GM18505 (cell line): ENCODE measurements at regions not wholly inside any gene's neighbourhood (a gene's known extent, or its start where the extent isn't known, plus 50 kb on each side); places are given as distances from the start of the nearest gene placed in this dataset.
A peak's percentile ranks its signal among the peaks of the same experiment; 100 is the strongest.
"Not testable (repeated sequence)": the region's sequence is repeated elsewhere in the genome, so short reads cannot be mapped to it uniquely, and the experiment has no call there.

Source experiments
- ATAC-seq: cut with Tn5 transposase; IDR thresholded peaks from one replicate; pipeline ENCODE4 v1.9.1; 2021; ENCODE audit not compliant: unreplicated experiment

GRCh38 chr22:15772337-15772736, 82.5 kb downstream of the POTEH start:
- not testable (repeated sequence) for ATAC-seq

- not testable (repeated sequence) for ATAC-seq
These were observed 85.3 kb downstream of the POTEH start for GRCh38 chr22:15775118-15775517.

DNA sequence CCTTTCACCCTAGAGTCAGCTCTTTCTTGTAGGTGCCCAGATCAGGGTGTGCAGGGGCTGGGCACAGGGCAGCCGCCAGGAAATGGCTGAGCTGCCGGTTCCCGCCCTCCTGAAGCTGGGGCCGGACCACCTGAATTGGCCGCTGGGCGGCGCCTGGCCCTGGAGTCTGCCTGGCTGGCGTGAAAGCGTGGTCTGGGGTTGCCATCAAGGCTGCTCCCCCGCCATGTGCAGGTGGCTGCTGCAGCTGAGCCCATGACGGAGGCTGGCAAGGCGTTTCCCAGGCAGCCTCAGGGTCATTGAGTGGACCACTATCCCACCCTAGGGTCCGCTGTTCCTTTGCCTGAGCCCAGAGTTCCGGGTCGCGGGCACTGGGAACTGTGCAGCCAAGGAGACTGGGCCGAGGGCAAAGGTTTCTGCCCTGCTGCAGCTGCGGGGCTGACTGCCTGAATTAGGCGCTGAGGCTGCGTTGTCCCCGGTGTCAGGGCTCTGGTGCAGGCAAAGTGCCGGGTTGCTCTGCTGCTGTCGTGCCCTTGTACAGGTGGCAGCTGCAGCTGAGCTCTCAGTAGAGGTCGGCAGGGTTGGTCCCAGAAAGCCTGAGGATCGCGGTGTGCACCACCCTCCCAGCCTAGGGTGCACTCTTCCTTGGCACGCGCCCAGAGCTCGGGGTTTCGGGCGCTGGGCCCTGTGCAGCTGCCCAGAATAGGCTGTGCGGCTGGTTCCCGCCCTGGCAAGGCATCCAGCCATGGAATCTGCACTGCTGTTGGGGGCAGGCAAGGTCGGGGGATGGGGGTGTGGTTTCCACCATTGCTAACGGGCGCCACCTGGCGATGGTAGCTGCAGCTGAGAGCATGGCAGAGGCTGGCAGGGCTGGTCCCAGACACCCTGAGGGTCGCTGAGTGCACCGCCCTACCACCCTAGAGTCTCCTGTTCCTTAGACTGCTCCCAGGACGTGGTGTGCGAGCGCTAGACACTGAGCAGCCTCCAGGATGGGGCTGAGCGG, 86.1 kb downstream of the POTEH start:
- ATAC-seq: not testable (repeated sequence)

DNA sequence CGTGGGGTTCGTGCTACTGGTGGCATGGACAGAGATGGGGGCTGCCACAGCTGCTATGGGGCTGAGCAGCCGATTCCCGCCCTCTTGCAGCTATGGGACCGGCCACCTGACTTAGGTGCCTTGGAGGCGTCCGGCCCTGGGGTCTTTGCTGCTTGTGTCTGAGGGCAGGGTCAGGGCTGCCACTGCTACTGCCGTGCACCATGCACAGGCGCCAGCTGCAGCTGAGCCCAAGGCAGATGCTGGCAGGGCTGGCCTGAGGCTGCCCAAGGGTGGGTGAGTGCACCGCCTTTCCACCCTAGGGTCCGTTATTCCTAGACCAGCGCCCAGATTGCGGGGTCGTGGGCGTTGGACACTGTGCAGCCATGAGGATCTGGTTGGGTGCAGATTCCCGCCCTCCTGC, 86.9 kb downstream of the POTEH start:
- ATAC-seq: not testable (repeated sequence)

DNA sequence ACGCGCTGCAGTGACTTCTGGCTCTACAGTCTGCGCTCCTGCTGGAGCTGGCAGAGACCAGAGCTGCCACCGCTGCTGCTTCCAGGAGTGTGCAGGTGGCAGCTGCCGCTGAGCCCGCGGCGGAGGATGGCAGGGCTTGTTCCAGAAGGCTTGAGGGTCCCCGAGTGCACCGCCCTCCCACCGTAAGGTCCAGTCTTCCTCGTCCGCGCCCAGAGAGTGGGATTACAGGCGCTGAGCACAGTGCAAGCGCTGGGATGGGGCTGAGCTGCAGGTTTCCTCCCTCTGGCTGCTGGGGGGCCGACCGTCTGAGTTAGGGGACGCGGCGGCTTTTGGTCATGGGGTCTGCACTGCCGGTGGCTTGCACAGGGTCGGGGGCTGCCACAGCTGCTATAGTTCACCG, 87.3 kb downstream of the POTEH start:
- not testable (repeated sequence) for ATAC-seq

GRCh38 chr22:15777557-15777956, 87.7 kb downstream of the POTEH start:
- ATAC-seq: not testable (repeated sequence)

- ATAC-seq: not testable (repeated sequence)
These were observed 88.5 kb downstream of the POTEH start for GRCh38 chr22:15778366-15778765.

DNA sequence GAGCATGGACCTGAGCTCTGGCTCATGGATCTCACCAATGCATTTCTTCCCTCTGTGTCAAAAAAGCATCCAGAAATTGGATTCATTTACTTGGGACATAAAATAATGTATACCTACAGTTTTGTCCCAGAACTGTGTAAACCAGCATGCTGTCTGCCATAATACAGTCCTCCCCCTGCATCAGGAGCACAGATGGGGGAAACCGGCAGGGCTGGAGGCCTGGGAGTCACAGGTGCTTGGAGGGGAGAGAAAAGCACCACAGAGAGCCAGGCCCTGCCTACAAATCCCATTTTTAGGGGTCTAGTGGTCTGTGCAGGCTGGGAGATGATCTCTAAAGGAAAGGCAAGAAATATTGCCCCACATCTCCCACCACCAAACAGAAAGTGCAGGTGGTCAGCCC, 91.8 kb downstream of the POTEH start:
- not testable (repeated sequence) for ATAC-seq

- ATAC-seq: not testable (repeated sequence)
These were observed 93.1 kb downstream of the POTEH start for GRCh38 chr22:15782933-15783332.

DNA sequence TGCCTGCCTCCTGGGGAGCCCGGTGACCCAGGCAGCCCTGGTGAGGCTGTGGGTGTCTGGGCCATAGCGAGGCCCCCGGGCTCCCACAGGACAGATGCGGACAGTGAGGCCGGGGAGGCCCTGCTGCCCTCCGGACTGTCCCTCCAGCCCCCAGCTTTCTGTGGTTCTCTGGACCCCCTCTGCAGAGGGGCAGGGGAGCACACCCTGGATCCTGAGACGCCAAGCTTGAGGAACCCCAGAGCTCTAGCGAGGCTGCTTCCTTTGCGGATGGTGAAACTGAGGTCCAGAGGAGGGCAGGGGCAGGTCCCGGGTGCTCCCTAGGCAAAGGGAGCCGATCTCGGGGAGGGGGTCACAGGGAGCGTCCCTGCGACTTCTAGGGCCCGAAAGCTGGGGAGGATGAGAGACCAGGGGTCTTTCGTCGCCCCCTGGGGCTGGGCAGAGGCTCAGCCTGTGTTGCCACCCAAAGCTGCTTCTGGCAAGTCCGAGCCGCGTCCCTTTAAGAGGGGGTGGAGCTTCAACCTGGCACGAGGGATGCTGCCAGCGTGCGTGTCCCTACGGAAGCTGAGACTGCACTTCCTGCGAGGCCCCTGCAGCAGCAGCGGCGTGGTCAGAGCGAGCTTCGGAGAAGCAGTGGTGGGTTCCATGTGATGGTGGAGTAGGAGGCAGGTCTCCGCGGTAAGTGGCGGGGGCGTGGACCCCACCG, 94.7 kb downstream of the POTEH start:
- not testable (repeated sequence) for ATAC-seq

- not testable (repeated sequence) for ATAC-seq
These were observed 97.3 kb downstream of the POTEH start for GRCh38 chr22:15786942-15787733.

DNA sequence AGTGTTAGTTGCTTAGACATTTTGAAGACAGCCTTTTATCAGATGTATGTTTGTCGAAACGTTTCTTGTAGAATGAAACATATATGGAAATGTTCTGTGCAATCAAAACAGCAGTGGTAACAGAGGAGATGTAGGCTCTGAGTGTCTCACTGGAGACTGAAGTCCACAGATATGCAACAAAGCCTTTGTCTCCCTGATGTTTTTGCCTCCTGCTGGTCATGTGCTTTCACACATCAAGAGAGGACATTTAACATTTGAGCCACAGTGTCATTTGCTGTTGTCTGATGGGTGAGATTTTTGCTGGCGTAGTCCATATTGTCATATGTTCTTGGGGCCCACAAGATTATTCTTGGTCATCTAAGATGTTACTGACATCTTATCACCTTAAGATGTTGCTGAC, 101.7 kb downstream of the POTEH start:
- ATAC-seq: not testable (repeated sequence)

GRCh38 chr22:15799935-15800334, 110.1 kb downstream of the POTEH start:
- ATAC-seq: not testable (repeated sequence)

DNA sequence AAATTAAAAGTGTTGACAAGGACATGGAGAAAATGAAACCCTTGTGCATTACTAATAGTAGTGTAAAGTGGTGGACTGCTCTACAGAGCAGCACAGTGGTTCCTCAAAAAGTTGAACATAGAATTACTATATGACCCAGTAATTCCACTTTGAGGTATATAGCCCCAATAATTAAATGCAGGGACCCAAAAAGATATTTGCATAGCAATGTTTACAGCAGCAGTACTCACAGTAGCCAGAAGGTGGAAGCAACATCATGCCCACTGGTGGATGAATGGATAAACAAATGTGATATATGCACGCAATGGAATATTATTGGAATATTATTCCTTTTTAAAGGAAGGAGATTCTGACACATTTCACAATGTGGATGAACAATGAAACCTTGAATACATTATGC, 121.3 kb downstream of the POTEH start:
- ATAC-seq: peak; percentile 58

DNA sequence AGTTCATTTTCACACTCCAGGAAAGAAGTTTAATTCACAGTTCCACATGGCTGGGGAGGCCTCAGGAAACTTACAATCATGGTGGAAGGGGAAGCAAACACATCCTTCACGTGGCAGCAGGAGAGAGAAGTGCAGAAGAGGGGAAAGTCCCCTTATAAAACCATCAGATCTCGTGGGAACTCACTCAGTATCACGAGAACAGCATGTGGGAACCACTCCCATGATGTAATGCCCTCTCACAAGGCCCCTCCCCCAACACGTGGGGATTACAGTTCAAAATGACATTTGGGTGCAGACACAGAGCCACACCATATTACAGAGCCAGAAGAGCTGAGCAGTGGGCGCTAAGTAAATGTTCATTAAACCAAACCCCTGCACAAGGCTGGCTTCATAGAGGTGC, 126.0 kb downstream of the POTEH start:
- not testable (repeated sequence) for ATAC-seq

- ATAC-seq: not testable (repeated sequence)
These were observed 126.6 kb downstream of the POTEH start for GRCh38 chr22:15816470-15816869.

- not testable (repeated sequence) for ATAC-seq
These were observed 127.4 kb downstream of the POTEH start for GRCh38 chr22:15817264-15817663.

DNA sequence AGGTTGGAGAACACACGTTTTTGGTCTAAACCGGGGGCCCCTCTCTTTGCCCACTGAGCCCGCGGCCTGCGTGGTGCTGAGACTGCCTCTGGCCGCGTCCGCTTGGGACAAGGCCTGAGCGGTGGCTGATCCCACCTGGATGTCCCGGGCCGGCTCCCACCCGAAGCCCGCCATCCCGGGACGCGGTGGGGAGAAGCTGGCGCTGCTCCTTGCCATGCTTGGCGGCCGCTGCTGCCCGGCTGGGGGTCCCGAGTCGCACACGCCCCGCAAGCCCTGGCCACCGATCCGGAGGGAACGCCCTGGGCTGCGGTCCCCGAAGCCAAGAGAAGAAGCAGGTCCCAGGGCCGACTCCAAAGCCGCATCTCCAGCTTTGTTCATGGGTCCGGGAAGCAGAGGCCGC, 130.1 kb downstream of the POTEH start:
- not testable (repeated sequence) for ATAC-seq

DNA sequence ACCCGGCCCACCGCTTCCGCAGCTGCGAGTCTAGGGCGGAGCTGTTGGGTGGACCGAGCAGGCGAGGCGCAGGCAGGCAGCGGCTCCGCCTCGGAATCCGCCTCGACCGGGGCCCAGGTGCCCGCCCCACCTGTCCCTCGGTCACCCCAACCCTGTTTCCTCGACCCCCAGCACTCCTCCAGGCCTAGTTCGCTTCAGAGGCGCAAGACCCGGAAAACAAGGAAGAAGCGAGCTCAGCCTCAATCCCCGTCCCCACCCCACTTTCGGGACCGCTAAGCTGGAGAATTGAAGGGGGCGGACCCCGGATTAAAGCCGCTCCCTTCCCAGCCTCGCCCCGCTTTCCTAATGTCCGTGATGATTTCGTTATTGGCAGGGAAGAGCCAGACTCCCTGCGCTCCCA, 131.3 kb downstream of the POTEH start:
- ATAC-seq: not testable (repeated sequence)

- ATAC-seq: not testable (repeated sequence)
These were observed 132.2 kb downstream of the POTEH start for GRCh38 chr22:15822001-15822400.

DNA sequence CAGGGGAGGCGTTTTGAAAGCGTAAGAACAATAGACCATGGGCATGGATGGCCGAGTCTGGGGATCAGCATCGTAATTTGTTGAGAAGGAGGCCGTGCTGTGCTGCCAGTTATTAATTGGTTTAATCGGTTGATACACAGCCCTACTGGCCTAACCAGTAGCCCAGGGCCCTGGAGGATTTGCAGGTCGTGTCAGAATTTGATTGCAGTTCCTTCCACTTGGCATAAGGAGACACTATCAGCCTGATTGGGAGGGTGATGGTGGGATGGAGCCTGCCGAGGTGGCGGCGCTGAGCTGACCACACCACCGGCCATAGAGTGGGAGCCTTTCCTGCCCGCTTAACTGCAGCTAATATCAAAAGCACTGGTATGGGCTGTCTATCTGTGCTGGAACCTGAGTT, 133.4 kb downstream of the POTEH start:
- ATAC-seq: not testable (repeated sequence)
